ENCODE measurements at regions not wholly inside any gene's neighbourhood (a gene's known extent, or its start where the extent isn't known, plus 50 kb on each side); places are given as distances from the start of the nearest gene placed in this dataset.

- TF ChIP-seq, protein P1, sequence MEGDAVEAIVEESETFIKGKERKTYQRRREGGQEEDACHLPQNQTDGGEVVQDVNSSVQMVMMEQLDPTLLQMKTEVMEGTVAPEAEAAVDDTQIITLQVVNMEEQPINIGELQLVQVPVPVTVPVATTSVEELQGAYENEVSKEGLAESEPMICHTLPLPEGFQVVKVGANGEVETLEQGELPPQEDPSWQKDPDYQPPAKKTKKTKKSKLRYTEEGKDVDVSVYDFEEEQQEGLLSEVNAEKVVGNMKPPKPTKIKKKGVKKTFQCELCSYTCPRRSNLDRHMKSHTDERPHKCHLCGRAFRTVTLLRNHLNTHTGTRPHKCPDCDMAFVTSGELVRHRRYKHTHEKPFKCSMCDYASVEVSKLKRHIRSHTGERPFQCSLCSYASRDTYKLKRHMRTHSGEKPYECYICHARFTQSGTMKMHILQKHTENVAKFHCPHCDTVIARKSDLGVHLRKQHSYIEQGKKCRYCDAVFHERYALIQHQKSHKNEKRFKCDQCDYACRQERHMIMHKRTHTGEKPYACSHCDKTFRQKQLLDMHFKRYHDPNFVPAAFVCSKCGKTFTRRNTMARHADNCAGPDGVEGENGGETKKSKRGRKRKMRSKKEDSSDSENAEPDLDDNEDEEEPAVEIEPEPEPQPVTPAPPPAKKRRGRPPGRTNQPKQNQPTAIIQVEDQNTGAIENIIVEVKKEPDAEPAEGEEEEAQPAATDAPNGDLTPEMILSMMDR (IDR thresholded peaks at IDR 0.05): no peak
- no peak for TF ChIP-seq POLR2A (IDR thresholded peaks at IDR 0.05)
These were observed 86.9 kb upstream of the ERCC6L2 start for GRCh38 chr9:95788521-95788991.
